ENCODE measurements at regions not wholly inside any gene's neighbourhood (a gene's known extent, or its start where the extent isn't known, plus 50 kb on each side); places are given as distances from the start of the nearest gene placed in this dataset.

DNA sequence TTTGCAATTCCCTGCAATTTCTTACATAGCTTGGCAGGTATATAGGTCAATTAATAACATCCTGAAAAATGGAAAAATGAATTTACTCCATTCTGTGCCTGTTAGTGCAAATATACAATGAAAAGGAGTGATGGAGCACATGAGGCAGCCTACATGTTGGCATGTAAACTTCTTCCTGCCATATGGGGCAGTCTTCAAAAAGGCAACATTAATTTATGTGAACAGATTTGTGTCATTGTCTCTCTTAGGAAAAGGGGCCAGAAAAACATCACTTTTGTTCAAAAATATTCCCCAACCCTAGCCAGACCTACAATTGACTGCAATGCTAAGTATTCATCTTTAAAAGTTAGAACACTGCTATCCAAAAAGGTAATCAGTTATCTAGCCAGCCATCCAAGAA, 332.2 kb downstream of the TBC1D4 start:
- DNase-seq (ENCODE audit: extremely low read depth, low read depth) = no peak
- TF ChIP-seq, protein P1, sequence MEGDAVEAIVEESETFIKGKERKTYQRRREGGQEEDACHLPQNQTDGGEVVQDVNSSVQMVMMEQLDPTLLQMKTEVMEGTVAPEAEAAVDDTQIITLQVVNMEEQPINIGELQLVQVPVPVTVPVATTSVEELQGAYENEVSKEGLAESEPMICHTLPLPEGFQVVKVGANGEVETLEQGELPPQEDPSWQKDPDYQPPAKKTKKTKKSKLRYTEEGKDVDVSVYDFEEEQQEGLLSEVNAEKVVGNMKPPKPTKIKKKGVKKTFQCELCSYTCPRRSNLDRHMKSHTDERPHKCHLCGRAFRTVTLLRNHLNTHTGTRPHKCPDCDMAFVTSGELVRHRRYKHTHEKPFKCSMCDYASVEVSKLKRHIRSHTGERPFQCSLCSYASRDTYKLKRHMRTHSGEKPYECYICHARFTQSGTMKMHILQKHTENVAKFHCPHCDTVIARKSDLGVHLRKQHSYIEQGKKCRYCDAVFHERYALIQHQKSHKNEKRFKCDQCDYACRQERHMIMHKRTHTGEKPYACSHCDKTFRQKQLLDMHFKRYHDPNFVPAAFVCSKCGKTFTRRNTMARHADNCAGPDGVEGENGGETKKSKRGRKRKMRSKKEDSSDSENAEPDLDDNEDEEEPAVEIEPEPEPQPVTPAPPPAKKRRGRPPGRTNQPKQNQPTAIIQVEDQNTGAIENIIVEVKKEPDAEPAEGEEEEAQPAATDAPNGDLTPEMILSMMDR (IDR thresholded peaks at IDR 0.05; ENCODE audit: low read depth, low read length, missing control alignments) = no peak
- H3K4me3 ChIP-seq (replicated peaks; ENCODE audit: low read depth, low read length) = no peak overlapping the region

GRCh38 chr13:75147946-75148345, 334.0 kb downstream of the TBC1D4 start:
- H3K4me3 ChIP-seq (replicated peaks; ENCODE audit: low read depth, low read length) = no peak overlapping the region
- no peak for DNase-seq (ENCODE audit: extremely low read depth, low read depth)
- TF ChIP-seq, protein P1 (IDR thresholded peaks at IDR 0.05; ENCODE audit: low read depth, low read length, missing control alignments) = no peak

- DNase-seq (ENCODE audit: extremely low read depth, low read depth) = no peak
- no peak overlapping the region for H3K4me3 ChIP-seq (replicated peaks; ENCODE audit: low read depth, low read length)
- TF ChIP-seq, protein P1 (IDR thresholded peaks at IDR 0.05; ENCODE audit: low read depth, low read length, missing control alignments) = no peak
Measured at GRCh38 chr13:75146436-75146835, 335.5 kb downstream of the TBC1D4 start.

DNA sequence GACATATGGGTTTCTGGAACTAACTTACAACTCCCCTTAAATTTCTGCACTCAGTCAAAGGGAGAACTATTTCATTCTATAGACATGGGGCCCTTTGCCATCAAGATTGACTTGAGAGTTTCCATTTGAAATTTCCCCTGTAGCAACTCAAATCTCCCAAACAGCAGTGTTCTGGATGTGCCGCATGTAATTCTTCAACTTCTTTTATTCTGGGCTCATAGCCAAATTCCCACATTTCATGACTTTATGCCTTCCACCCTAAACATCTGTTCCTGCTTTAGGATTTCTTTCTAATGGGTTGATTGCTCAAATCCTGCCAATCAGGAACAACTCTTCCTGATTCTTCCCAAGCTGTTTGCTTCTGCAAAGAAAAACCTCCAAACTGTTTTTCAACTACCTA, 336.0 kb downstream of the TBC1D4 start:
- no peak overlapping the region for H3K4me3 ChIP-seq (replicated peaks; ENCODE audit: low read depth, low read length)
- TF ChIP-seq, protein P1 (IDR thresholded peaks at IDR 0.05; ENCODE audit: low read depth, low read length, missing control alignments) = no peak
- DNase-seq (ENCODE audit: extremely low read depth, low read depth) = peak; percentile 37

DNA sequence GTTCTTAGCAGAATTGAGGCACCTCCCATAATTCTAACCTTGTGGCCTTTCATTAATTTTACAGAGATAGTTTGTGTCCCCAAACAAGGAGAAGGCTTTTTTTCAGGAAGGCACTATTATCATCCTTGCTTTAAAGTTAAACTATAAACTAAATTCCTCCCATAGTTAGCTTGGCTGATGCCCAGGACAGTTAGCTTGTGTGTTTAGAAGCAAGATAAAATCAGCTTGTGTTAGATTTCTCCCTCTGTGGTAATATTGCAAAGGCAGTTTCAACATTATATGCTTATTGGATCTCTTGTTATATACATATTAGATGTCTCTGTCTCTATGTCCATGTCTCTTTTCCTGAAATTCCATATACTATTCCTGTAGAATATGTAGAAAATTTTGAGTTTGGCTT, 342.7 kb downstream of the TBC1D4 start:
- H3K4me3 ChIP-seq (replicated peaks; ENCODE audit: low read depth, low read length) = no peak overlapping the region
- TF ChIP-seq, protein P1 (IDR thresholded peaks at IDR 0.05; ENCODE audit: low read depth, low read length, missing control alignments) = no peak
- no peak for DNase-seq (ENCODE audit: extremely low read depth, low read depth)

DNA sequence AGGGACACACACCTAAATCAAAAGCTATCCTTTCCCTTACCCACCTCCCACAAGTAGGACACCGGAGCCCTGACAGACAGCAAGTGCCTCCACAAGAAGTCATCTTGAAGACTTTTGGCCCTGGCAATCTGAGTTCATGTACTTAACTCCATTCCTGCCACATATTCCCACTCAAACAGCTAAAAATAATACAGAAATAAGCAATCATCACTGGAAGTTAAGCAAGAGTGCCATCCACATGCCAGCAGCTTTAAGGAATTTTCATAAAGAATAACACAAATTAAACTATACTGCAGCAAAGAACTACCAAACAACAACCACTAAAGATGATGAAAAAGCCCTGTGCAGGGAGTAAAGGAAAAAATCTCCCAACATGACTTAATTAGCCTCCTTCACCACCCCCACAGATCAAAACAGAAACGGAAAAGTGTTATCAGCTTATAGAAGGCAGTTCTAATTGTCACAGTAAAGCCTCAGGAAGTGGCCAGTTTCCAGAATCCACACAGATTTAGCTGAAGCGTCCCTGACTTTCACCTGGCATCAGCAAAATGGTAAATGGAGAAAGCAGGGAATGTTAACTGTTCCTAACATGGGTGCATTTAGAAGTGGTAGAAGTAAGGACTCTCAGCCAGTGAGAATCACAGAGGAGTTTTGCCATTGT, 343.9 kb downstream of the TBC1D4 start:
- TF ChIP-seq, protein P1 (IDR thresholded peaks at IDR 0.05; ENCODE audit: low read depth, low read length, missing control alignments) = no peak
- no peak overlapping the region for H3K4me3 ChIP-seq (replicated peaks; ENCODE audit: low read depth, low read length)
- DNase-seq (ENCODE audit: extremely low read depth, low read depth) = no peak

DNA sequence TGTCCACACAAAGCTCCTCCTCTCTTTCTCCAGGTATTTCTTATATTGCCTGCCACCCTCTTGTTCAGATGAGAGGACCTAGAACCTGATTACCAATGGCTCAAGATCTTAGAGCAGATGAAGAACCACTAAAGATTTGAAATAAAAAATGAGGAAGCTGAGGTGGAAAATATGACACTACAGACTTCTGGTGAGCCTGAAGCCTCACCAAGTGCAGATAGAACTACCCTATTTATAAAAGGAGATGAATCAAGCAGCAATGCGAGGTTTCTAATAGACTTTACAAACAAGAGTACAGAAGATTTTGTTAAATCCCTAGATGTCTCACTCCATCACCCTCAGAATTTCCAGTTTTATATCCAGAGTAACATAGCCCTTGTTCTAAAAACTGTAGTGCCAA, 345.8 kb downstream of the TBC1D4 start:
- TF ChIP-seq, protein P1 (IDR thresholded peaks at IDR 0.05; ENCODE audit: low read depth, low read length, missing control alignments) = no peak
- no peak for DNase-seq (ENCODE audit: extremely low read depth, low read depth)

More for the DNA sequence above, 345.8 kb downstream of the TBC1D4 start:
- H3K4me3 ChIP-seq (replicated peaks; ENCODE audit: low read depth, low read length) = no peak overlapping the region
